NCI-H526 (cell line): ENCODE measurements at regions not wholly inside any gene's neighbourhood (a gene's known extent, or its start where the extent isn't known, plus 50 kb on each side); places are given as distances from the start of the nearest gene placed in this dataset.

Experiments used
- DNase-seq, 2 experiments: peaks; one replicate each; lab custom pipeline; 2025; lab: John Stamatoyannopoulos, UW

- DNase-seq, result no peak
Observed at GRCh38 chr2:221212105-221212504, 360.0 kb downstream of the EPHA4 start.

- no peak for DNase-seq
Observed at GRCh38 chr2:221215487-221215886, 356.6 kb downstream of the EPHA4 start.

- DNase-seq, result no peak
Observed at GRCh38 chr2:221216636-221217035, 355.5 kb downstream of the EPHA4 start.

- DNase-seq, result no peak
Observed at GRCh38 chr2:221225752-221226151, 346.4 kb downstream of the EPHA4 start.

- no peak for DNase-seq
Observed at GRCh38 chr2:221228214-221228769, 343.8 kb downstream of the EPHA4 start.

GRCh38 chr2:221229099-221229498, 343.0 kb downstream of the EPHA4 start:
- DNase-seq, result no peak

- DNase-seq, result no peak
Observed at GRCh38 chr2:221231511-221231910, 340.6 kb downstream of the EPHA4 start.

- DNase-seq, result no peak
Observed at GRCh38 chr2:221235941-221236340, 336.2 kb downstream of the EPHA4 start.

- DNase-seq, result no peak
Observed at GRCh38 chr2:221241072-221241471, 331.0 kb downstream of the EPHA4 start.

GRCh38 chr2:221243771-221244170, 328.3 kb downstream of the EPHA4 start:
- DNase-seq, result no peak

GRCh38 chr2:221245045-221245444, 327.1 kb downstream of the EPHA4 start:
- DNase-seq, result no peak

- no peak for DNase-seq
Observed at GRCh38 chr2:221245772-221246171, 326.3 kb downstream of the EPHA4 start.

GRCh38 chr2:221254299-221254698, 317.8 kb downstream of the EPHA4 start:
- DNase-seq, result no peak

GRCh38 chr2:221255862-221256261, 316.2 kb downstream of the EPHA4 start:
- no peak for DNase-seq

GRCh38 chr2:221258464-221258863, 313.6 kb downstream of the EPHA4 start:
- DNase-seq, result no peak

- DNase-seq, result no peak
Observed at GRCh38 chr2:221262651-221263050, 309.5 kb downstream of the EPHA4 start.

GRCh38 chr2:221263573-221263972, 308.5 kb downstream of the EPHA4 start:
- no peak for DNase-seq

GRCh38 chr2:221264318-221264717, 307.8 kb downstream of the EPHA4 start:
- no peak for DNase-seq

- DNase-seq, result no peak
Observed at GRCh38 chr2:221267773-221268425, 304.2 kb downstream of the EPHA4 start.

GRCh38 chr2:221268631-221269030, 303.5 kb downstream of the EPHA4 start:
- no peak for DNase-seq

- DNase-seq, result no peak
Observed at GRCh38 chr2:221270806-221271205, 301.3 kb downstream of the EPHA4 start.

GRCh38 chr2:221272729-221273128, 299.4 kb downstream of the EPHA4 start:
- DNase-seq, result no peak

- no peak for DNase-seq
Observed at GRCh38 chr2:221276033-221276432, 296.1 kb downstream of the EPHA4 start.

- no peak for DNase-seq
Observed at GRCh38 chr2:221276601-221277000, 295.5 kb downstream of the EPHA4 start.
